HS-27A (cell line): ENCODE measurements at regions not wholly inside any gene's neighbourhood (a gene's known extent, or its start where the extent isn't known, plus 50 kb on each side); places are given as distances from the start of the nearest gene placed in this dataset.

Experiments
- DNase-seq: peaks from one replicate; pipeline ENCODE4 v3.0.0-alpha.2; 2012; ENCODE audit warnings: low read depth, missing footprints

- no peak for DNase-seq
Observed at GRCh38 chr4:163622379-163623035, 128.0 kb downstream of the TMA16 start.

GRCh38 chr4:163623787-163624186, 129.3 kb downstream of the TMA16 start:
- DNase-seq = no peak

- DNase-seq = no peak
Observed at GRCh38 chr4:163624727-163625126, 130.2 kb downstream of the TMA16 start.

GRCh38 chr4:163631288-163631687, 136.8 kb downstream of the TMA16 start:
- no peak for DNase-seq

- DNase-seq = no peak
Observed at GRCh38 chr4:163638909-163639308, 144.4 kb downstream of the TMA16 start.

- no peak for DNase-seq
Observed at GRCh38 chr4:163649557-163650091, 155.1 kb downstream of the TMA16 start.

- no peak for DNase-seq
Observed at GRCh38 chr4:163651761-163652160, 157.3 kb downstream of the TMA16 start.

GRCh38 chr4:163654621-163655020, 160.1 kb downstream of the TMA16 start:
- no peak for DNase-seq

GRCh38 chr4:163660636-163661035, 166.1 kb downstream of the TMA16 start:
- no peak for DNase-seq

GRCh38 chr4:163662768-163663167, 168.3 kb downstream of the TMA16 start:
- DNase-seq = no peak

- no peak for DNase-seq
Observed at GRCh38 chr4:163663454-163664225, 169.2 kb downstream of the TMA16 start.

GRCh38 chr4:163665101-163665500, 170.6 kb downstream of the TMA16 start:
- no peak for DNase-seq

GRCh38 chr4:163665521-163666331, 171.2 kb downstream of the TMA16 start:
- no peak for DNase-seq

- no peak for DNase-seq
Observed at GRCh38 chr4:163666332-163666873, 171.9 kb downstream of the TMA16 start.

GRCh38 chr4:163672751-163673150, 178.3 kb downstream of the TMA16 start:
- no peak for DNase-seq

GRCh38 chr4:163673848-163674697, 179.6 kb downstream of the TMA16 start:
- DNase-seq = no peak

- no peak for DNase-seq
Observed at GRCh38 chr4:163679189-163679588, 184.7 kb downstream of the TMA16 start.

GRCh38 chr4:163680386-163681098, 186.1 kb downstream of the TMA16 start:
- no peak for DNase-seq

- no peak for DNase-seq
Observed at GRCh38 chr4:163681208-163681821, 186.8 kb downstream of the TMA16 start.

GRCh38 chr4:163688856-163689255, 194.4 kb downstream of the TMA16 start:
- DNase-seq = no peak
